Activated CD4-positive, alpha-beta T cell treated with anti-CD3 and anti-CD28 coated beads, Interleukin-2, amount 10 ng/mL, durations not matched to agents 7 days and 5 days (primary cell): ENCODE measurements at regions not wholly inside any gene's neighbourhood (a gene's known extent, or its start where the extent isn't known, plus 50 kb on each side); places are given as distances from the start of the nearest gene placed in this dataset.

Experiments
- CTCF ChIA-PET: fragments of 350-600 bp; sonication (Branson Sonifier 250); formaldehyde crosslinking; loops from one replicate; lab custom pipeline; 2021; ENCODE audit warnings: antibody characterized with exemption; lab: Charles Lee
- POLR2A ChIA-PET: fragments of 350-600 bp; sonication (Branson Sonifier 250); formaldehyde crosslinking; loops from one replicate; lab custom pipeline; 2021; ENCODE audit warnings: antibody characterized with exemption; lab: Charles Lee
- DNase-seq: peaks from one replicate; pipeline ENCODE4 v3.0.0-alpha.2; 2020
- H3K27ac Mint-ChIP-seq: one replicate; pipeline ENCODE4 v1.8.0; 2021; ENCODE audit warnings: mild to moderate bottlenecking, moderate library complexity, mixed read lengths
- H3K27me3 Mint-ChIP-seq: one replicate; pipeline ENCODE4 v1.8.0; 2021; ENCODE audit warnings: mixed read lengths
- H3K36me3 Mint-ChIP-seq: one replicate; pipeline ENCODE4 v1.8.0; 2021; ENCODE audit warnings: low read depth, mixed read lengths
- H3K4me1 Mint-ChIP-seq: one replicate; pipeline ENCODE4 v1.8.0; 2021; ENCODE audit warnings: mixed read lengths
- H3K4me3 Mint-ChIP-seq: one replicate; pipeline ENCODE4 v1.8.0; 2021; ENCODE audit warnings: mild to moderate bottlenecking, moderate library complexity, mixed read lengths
- H3K9me3 Mint-ChIP-seq: one replicate; pipeline ENCODE4 v1.8.0; 2021; ENCODE audit warnings: mixed read lengths

- Mint-ChIP-seq H3K36me3 (no peaks in the 10 kb centered on the region), H3K4me1 (no peaks in the 10 kb centered on the region), H3K9me3 (no peaks in the 10 kb centered on the region), H3K27ac (no peak overlapping the region), H3K27me3 (no peaks in the 10 kb centered on the region), H3K4me3 (no peak overlapping the region)
- DNase-seq: no peak
- POLR2A ChIA-PET: no interaction called here
- CTCF ChIA-PET: no interaction called here
Measured at GRCh38 chr14:53468876-53469275, 315.8 kb upstream of the DDHD1 start.

- no peaks in the 10 kb centered on the region for H3K36me3 Mint-ChIP-seq
- no peak overlapping the region for H3K27ac Mint-ChIP-seq
- DNase-seq: no peak
- H3K4me3 Mint-ChIP-seq: no peak overlapping the region
- H3K9me3 Mint-ChIP-seq: no peaks in the 10 kb centered on the region
- H3K4me1 Mint-ChIP-seq: no peaks in the 10 kb centered on the region
- peaks cover 2% of the 10 kb centered on the region for H3K27me3 Mint-ChIP-seq
- POLR2A ChIA-PET: no interaction called here
- CTCF ChIA-PET: no interaction called here
Measured at GRCh38 chr14:53464376-53464775, 311.3 kb upstream of the DDHD1 start.

- H3K36me3 Mint-ChIP-seq: no peaks in the 10 kb centered on the region
- H3K4me1 Mint-ChIP-seq: no peaks in the 10 kb centered on the region
- peaks cover 2% of the 10 kb centered on the region for H3K27me3 Mint-ChIP-seq
- H3K27ac Mint-ChIP-seq: no peak overlapping the region
- CTCF ChIA-PET: no interaction called here
- no peak for DNase-seq
- H3K4me3 Mint-ChIP-seq: no peak overlapping the region
- H3K9me3 Mint-ChIP-seq: no peaks in the 10 kb centered on the region
- POLR2A ChIA-PET: no interaction called here
Measured at GRCh38 chr14:53462931-53463778, 310.0 kb upstream of the DDHD1 start.

GRCh38 chr14:53461858-53462257, 308.7 kb upstream of the DDHD1 start:
- no peak for DNase-seq
- Mint-ChIP-seq H3K4me3 (no peak overlapping the region), H3K9me3 (no peaks in the 10 kb centered on the region), H3K27ac (no peak overlapping the region), H3K4me1 (no peaks in the 10 kb centered on the region), H3K27me3 (peaks cover 2% of the 10 kb centered on the region), H3K36me3 (no peaks in the 10 kb centered on the region)
- POLR2A ChIA-PET: no interaction called here
- CTCF ChIA-PET: no interaction called here

GRCh38 chr14:53460544-53460943, 307.4 kb upstream of the DDHD1 start:
- H3K4me1 Mint-ChIP-seq: no peaks in the 10 kb centered on the region
- no peak overlapping the region for H3K27ac Mint-ChIP-seq
- H3K4me3 Mint-ChIP-seq: no peak overlapping the region
- H3K9me3 Mint-ChIP-seq: no peaks in the 10 kb centered on the region
- CTCF ChIA-PET: interaction anchor here (1.0 kb wide), 1 partner anchor 20 kb away, joined by 4 read pairs; no protein-coding TSS in a partner anchor
- POLR2A ChIA-PET: no interaction called here
- no peak for DNase-seq
- peaks cover 2% of the 10 kb centered on the region for H3K27me3 Mint-ChIP-seq
- no peaks in the 10 kb centered on the region for H3K36me3 Mint-ChIP-seq

- Mint-ChIP-seq H3K4me3 (no peak overlapping the region), H3K27me3 (peaks cover 2% of the 10 kb centered on the region), H3K9me3 (no peaks in the 10 kb centered on the region), H3K27ac (no peak overlapping the region), H3K4me1 (no peaks in the 10 kb centered on the region), H3K36me3 (no peaks in the 10 kb centered on the region)
- POLR2A ChIA-PET: no interaction called here
- no peak for DNase-seq
- CTCF ChIA-PET: interaction anchor here (0.7 kb wide), 1 partner anchor 718 kb away, joined by 3 read pairs; no protein-coding TSS in a partner anchor
Measured at GRCh38 chr14:53458368-53458814, 305.3 kb upstream of the DDHD1 start.

GRCh38 chr14:53456931-53457330, 303.8 kb upstream of the DDHD1 start:
- CTCF ChIA-PET: interaction anchor here (1.2 kb wide), 1 partner anchor 10 kb away, joined by 3 read pairs; no protein-coding TSS in a partner anchor
- POLR2A ChIA-PET: no interaction called here
- Mint-ChIP-seq H3K27ac (no peak overlapping the region), H3K4me1 (no peaks in the 10 kb centered on the region), H3K27me3 (peaks cover 2% of the 10 kb centered on the region), H3K4me3 (no peak overlapping the region), H3K9me3 (no peaks in the 10 kb centered on the region), H3K36me3 (no peaks in the 10 kb centered on the region)
- no peak for DNase-seq

GRCh38 chr14:53452005-53452673, 299.0 kb upstream of the DDHD1 start:
- no peak overlapping the region for H3K27ac Mint-ChIP-seq

GRCh38 chr14:53450871-53451270, 297.7 kb upstream of the DDHD1 start:
- H3K4me3 Mint-ChIP-seq: no peak overlapping the region
- CTCF ChIA-PET: no interaction called here
- POLR2A ChIA-PET: no interaction called here
- H3K4me1 Mint-ChIP-seq: no peaks in the 10 kb centered on the region
- H3K27me3 Mint-ChIP-seq: peaks cover 2% of the 10 kb centered on the region
- no peak for DNase-seq
- no peak overlapping the region for H3K27ac Mint-ChIP-seq
- no peaks in the 10 kb centered on the region for H3K9me3 Mint-ChIP-seq
- no peaks in the 10 kb centered on the region for H3K36me3 Mint-ChIP-seq

More at GRCh38 chr14:53452005-53452673, 299.0 kb upstream of the DDHD1 start:
- no peaks in the 10 kb centered on the region for H3K36me3 Mint-ChIP-seq
- H3K27me3 Mint-ChIP-seq: peaks cover 2% of the 10 kb centered on the region
- CTCF ChIA-PET: no interaction called here
- no peaks in the 10 kb centered on the region for H3K9me3 Mint-ChIP-seq
- no peaks in the 10 kb centered on the region for H3K4me1 Mint-ChIP-seq
- H3K4me3 Mint-ChIP-seq: no peak overlapping the region
- DNase-seq: no peak
- POLR2A ChIA-PET: no interaction called here

- ChIA-PET POLR2A (no interaction called here), CTCF (no interaction called here)
- no peaks in the 10 kb centered on the region for H3K36me3 Mint-ChIP-seq
- no peaks in the 10 kb centered on the region for H3K4me1 Mint-ChIP-seq
- no peak overlapping the region for H3K27ac Mint-ChIP-seq
- H3K9me3 Mint-ChIP-seq: peaks cover 3% of the 10 kb centered on the region
- DNase-seq: no peak
- H3K27me3 Mint-ChIP-seq: peaks cover 2% of the 10 kb centered on the region
- H3K4me3 Mint-ChIP-seq: no peak overlapping the region
Measured at GRCh38 chr14:53448682-53449081, 295.6 kb upstream of the DDHD1 start.

GRCh38 chr14:53444677-53445312, 291.7 kb upstream of the DDHD1 start:
- no peak for DNase-seq
- POLR2A ChIA-PET: no interaction called here

GRCh38 chr14:53441789-53442188, 288.7 kb upstream of the DDHD1 start:
- POLR2A ChIA-PET: no interaction called here
- H3K36me3 Mint-ChIP-seq: no peaks in the 10 kb centered on the region
- no peak overlapping the region for H3K27ac Mint-ChIP-seq
- H3K27me3 Mint-ChIP-seq: no peaks in the 10 kb centered on the region
- peaks cover 3% of the 10 kb centered on the region for H3K9me3 Mint-ChIP-seq
- DNase-seq: no peak
- H3K4me1 Mint-ChIP-seq: no peaks in the 10 kb centered on the region
- CTCF ChIA-PET: no interaction called here
- H3K4me3 Mint-ChIP-seq: no peak overlapping the region

More at GRCh38 chr14:53444677-53445312, 291.7 kb upstream of the DDHD1 start:
- Mint-ChIP-seq H3K36me3 (no peaks in the 10 kb centered on the region), H3K9me3 (peaks cover 3% of the 10 kb centered on the region), H3K27ac (no peak overlapping the region), H3K4me1 (no peaks in the 10 kb centered on the region), H3K4me3 (no peak overlapping the region), H3K27me3 (peaks cover 2% of the 10 kb centered on the region)
- CTCF ChIA-PET: no interaction called here

GRCh38 chr14:53437858-53438257, 284.7 kb upstream of the DDHD1 start:
- Mint-ChIP-seq H3K4me3 (no peak overlapping the region), H3K27me3 (peaks cover 4% of the 10 kb centered on the region), H3K4me1 (no peaks in the 10 kb centered on the region), H3K27ac (no peak overlapping the region), H3K36me3 (no peaks in the 10 kb centered on the region), H3K9me3 (no peaks in the 10 kb centered on the region)
- POLR2A ChIA-PET: no interaction called here
- CTCF ChIA-PET: no interaction called here
- DNase-seq: no peak
